Smooth muscle cell (in vitro differentiated cells): ENCODE measurements at regions not wholly inside any gene's neighbourhood (a gene's known extent, or its start where the extent isn't known, plus 50 kb on each side); places are given as distances from the start of the nearest gene placed in this dataset.

ENCODE experiments used
- DNase-seq: peaks from one replicate; lab custom pipeline; 2025; ENCODE audit not compliant: unreplicated experiment; lab: John Stamatoyannopoulos, UW
- H2AFZ ChIP-seq: fragments of 200-600 bp; sonication (generic); 2 replicates; pipeline ENCODE4 v1.6.0; 2016; ENCODE audit warnings: antibody characterized with exemption, low read depth, mild to moderate bottlenecking
- H3F3A ChIP-seq: fragments of 200-600 bp; sonication (generic); 2 replicates; pipeline ENCODE4 v1.6.0; 2017; ENCODE audit warnings: antibody characterized with exemption, low read depth
- H3K27ac ChIP-seq: fragments of 200-600 bp; sonication (generic); 2 replicates; pipeline ENCODE4 v1.5.1; 2016; ENCODE audit warnings: low read depth, mild to moderate bottlenecking
- H3K27me3 ChIP-seq: fragments of 200-600 bp; sonication (generic); 2 replicates; pipeline ENCODE4 v1.6.1; 2016; ENCODE audit warnings: low read depth, mild to moderate bottlenecking
- H3K36me3 ChIP-seq: fragments of 200-600 bp; sonication (generic); 2 replicates; pipeline ENCODE4 v1.5.1; 2016; ENCODE audit warnings: low read depth
- H3K4me1 ChIP-seq: fragments of 200-600 bp; sonication (generic); 2 replicates; pipeline ENCODE4 v1.5.1; 2016; ENCODE audit warnings: low read depth
- H3K4me2 ChIP-seq: fragments of 200-600 bp; sonication (generic); 2 replicates; pipeline ENCODE4 v1.6.0; 2016; ENCODE audit warnings: mild to moderate bottlenecking
- H3K4me3 ChIP-seq: fragments of 200-600 bp; sonication (generic); 2 replicates; pipeline ENCODE4 v1.5.1; 2016; ENCODE audit warnings: mild to moderate bottlenecking
- H3K79me2 ChIP-seq: fragments of 200-600 bp; sonication (generic); 2 replicates; pipeline ENCODE4 v1.6.0; 2016; ENCODE audit warnings: low read depth, mild to moderate bottlenecking
- H3K9ac ChIP-seq: fragments of 200-600 bp; sonication (generic); 2 replicates; pipeline ENCODE4 v1.6.0; 2016; ENCODE audit warnings: low read depth
- H3K9me3 ChIP-seq: fragments of 200-600 bp; sonication (generic); replicated peaks from 2 replicates; pipeline ENCODE4 v1.5.1; 2016; ENCODE audit warnings: low read depth
- H4K20me1 ChIP-seq: fragments of 200-600 bp; sonication (generic); 2 replicates; pipeline ENCODE4 v1.6.0; 2016; ENCODE audit warnings: low read depth
- WGBS: methylation state at CpG from one replicate; pipeline ENCODE4 v1.1.7; 2016; ENCODE audit warnings: low lambda C conversion rate; 5-methylcytosine and 5-hydroxymethylcytosine counted together
- TF ChIP-seq, protein P1 (sequence below): fragments of 200-600 bp; sonication (generic); IDR thresholded peaks from 2 replicates; pipeline ENCODE4 v1.5.1; 2017; ENCODE audit warnings: borderline replicate concordance, mild to moderate bottlenecking, antibody characterized with exemption; ENCODE audit not compliant: insufficient read depth, poor library complexity, severe bottlenecking

DNA sequence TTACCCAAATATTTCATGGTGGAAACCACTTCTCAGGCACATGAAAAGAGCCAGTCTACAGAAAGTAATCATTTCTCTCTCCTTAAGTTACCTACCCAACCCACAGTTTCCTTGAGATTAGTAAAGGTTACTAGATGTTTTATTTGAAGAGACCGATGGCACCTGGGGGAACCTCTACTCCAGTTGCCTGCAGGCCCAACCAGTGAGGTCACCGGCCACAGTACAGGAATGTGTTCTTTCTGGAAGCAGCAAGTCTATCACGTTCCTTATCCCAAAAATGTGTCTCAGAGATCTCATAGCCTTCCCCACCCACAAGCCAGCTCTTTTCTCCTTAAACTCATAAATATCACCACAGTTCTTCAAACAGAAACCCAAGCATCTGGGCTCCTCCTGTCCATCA is 316.1 kb downstream of the COG6 start:
- Histone ChIP-seq H4K20me1 (no peaks in the 10 kb centered on the region), H3K9ac (no peak overlapping the region), H3K36me3 (no peaks in the 10 kb centered on the region), H3K4me1 (peaks cover 25% of the 10 kb centered on the region), H3K4me2 (no peak overlapping the region), H3F3A (no peaks in the 10 kb centered on the region), H3K79me2 (no peaks in the 10 kb centered on the region), H3K9me3 (no peaks in the 10 kb centered on the region), H3K4me3 (no peak overlapping the region), H3K27ac (no peak overlapping the region), H2AFZ (no peak overlapping the region), H3K27me3 (no peaks in the 10 kb centered on the region)
- TF ChIP-seq, protein P1, sequence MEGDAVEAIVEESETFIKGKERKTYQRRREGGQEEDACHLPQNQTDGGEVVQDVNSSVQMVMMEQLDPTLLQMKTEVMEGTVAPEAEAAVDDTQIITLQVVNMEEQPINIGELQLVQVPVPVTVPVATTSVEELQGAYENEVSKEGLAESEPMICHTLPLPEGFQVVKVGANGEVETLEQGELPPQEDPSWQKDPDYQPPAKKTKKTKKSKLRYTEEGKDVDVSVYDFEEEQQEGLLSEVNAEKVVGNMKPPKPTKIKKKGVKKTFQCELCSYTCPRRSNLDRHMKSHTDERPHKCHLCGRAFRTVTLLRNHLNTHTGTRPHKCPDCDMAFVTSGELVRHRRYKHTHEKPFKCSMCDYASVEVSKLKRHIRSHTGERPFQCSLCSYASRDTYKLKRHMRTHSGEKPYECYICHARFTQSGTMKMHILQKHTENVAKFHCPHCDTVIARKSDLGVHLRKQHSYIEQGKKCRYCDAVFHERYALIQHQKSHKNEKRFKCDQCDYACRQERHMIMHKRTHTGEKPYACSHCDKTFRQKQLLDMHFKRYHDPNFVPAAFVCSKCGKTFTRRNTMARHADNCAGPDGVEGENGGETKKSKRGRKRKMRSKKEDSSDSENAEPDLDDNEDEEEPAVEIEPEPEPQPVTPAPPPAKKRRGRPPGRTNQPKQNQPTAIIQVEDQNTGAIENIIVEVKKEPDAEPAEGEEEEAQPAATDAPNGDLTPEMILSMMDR = no peak
- no peak for DNase-seq
- WGBS = 65% methylated on average over 3 of the region's 3 CpGs

DNA sequence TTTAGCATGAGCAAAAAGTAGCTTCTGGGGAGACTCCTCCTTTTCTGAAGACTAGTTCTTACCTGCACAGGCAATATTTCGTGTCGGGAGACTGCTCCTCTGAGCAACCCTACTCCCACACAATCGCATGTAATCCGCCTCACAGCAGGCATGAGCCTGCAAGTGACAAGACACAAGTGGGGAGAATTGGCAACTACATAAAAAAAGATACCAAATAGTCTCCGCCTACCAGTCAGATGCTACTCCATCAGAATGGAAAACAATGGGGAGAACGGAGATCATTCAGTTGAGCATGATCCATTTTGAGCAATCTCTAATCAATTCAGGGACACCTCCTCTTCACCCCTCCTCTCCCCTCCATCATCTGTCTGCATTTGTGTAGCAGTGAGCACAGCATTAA is 321.0 kb downstream of the COG6 start:
- Histone ChIP-seq H3K27ac (no peak overlapping the region), H3K36me3 (no peaks in the 10 kb centered on the region), H3K4me3 (no peak overlapping the region), H3K9me3 (no peaks in the 10 kb centered on the region), H4K20me1 (no peaks in the 10 kb centered on the region), H3K4me2 (no peak overlapping the region), H3K4me1 (no peaks in the 10 kb centered on the region), H2AFZ (no peak overlapping the region), H3K27me3 (no peaks in the 10 kb centered on the region), H3F3A (no peaks in the 10 kb centered on the region), H3K79me2 (no peaks in the 10 kb centered on the region), H3K9ac (no peak overlapping the region)
- TF ChIP-seq, protein P1 = no peak
- no peak for DNase-seq
- 84% methylated on average over 6 of the region's 6 CpGs for WGBS

DNA sequence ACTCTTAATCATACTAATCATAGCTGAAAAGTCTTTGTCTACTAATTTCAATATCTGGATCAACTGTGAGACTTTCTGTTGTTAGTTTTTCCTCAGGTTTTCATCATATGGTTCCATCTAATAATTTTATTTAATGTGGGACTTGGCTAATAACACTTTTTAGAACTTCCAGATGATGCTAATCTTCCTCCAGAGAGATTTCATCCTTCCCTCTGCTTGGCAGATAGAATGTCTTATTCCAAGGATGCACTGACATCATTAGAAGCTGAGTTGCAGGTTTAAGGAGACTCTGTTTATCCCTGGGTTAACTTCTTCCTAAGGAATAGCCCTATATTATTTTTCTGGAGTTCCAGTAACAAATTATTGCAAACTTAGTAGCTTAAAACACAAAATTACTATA is 325.6 kb downstream of the COG6 start:
- no peak overlapping the region for H3K9ac ChIP-seq
- no peaks in the 10 kb centered on the region for H3K79me2 ChIP-seq
- no peak overlapping the region for H2AFZ ChIP-seq
- no peaks in the 10 kb centered on the region for H4K20me1 ChIP-seq
- TF ChIP-seq, protein P1 = no peak
- H3K4me1 ChIP-seq = no peaks in the 10 kb centered on the region
- no peaks in the 10 kb centered on the region for H3F3A ChIP-seq
- no peaks in the 10 kb centered on the region for H3K27me3 ChIP-seq
- H3K4me3 ChIP-seq = no peak overlapping the region
- H3K36me3 ChIP-seq = no peaks in the 10 kb centered on the region
- H3K27ac ChIP-seq = no peak overlapping the region
- DNase-seq = no peak
- no peaks in the 10 kb centered on the region for H3K9me3 ChIP-seq
- no peak overlapping the region for H3K4me2 ChIP-seq

DNA sequence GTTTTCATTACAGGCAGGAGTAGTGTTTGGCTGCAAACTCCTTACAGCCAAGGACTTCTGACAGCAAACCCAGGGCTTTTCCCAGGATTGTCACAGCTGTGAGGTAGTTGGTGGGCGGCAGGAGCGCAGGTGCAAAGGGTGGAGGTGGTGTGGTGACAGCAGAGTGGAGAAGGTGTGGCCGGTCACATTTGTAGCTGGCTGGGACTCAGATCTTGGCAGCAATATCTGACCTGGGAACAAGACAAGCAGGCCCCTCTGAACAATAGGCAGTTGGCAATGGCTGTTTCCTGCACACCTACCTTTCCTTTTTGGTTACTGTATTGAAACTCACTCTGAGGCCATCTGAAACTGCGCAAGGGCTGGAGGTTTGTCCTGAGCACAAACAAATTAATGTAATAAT is 327.3 kb downstream of the COG6 start:
- H3K4me1 ChIP-seq = no peaks in the 10 kb centered on the region
- H3K36me3 ChIP-seq = no peaks in the 10 kb centered on the region
- H3K9ac ChIP-seq = no peak overlapping the region
- H4K20me1 ChIP-seq = no peaks in the 10 kb centered on the region
- H3K4me3 ChIP-seq = no peak overlapping the region
- H2AFZ ChIP-seq = no peak overlapping the region
- 95% methylated on average over 4 of the region's 4 CpGs for WGBS
- no peaks in the 10 kb centered on the region for H3F3A ChIP-seq
- no peaks in the 10 kb centered on the region for H3K79me2 ChIP-seq
- H3K4me2 ChIP-seq = no peak overlapping the region
- no peak overlapping the region for H3K27ac ChIP-seq
- TF ChIP-seq, protein P1 = no peak
- H3K27me3 ChIP-seq = no peaks in the 10 kb centered on the region
- no peaks in the 10 kb centered on the region for H3K9me3 ChIP-seq
- DNase-seq = no peak
